ENCODE measurements at regions not wholly inside any gene's neighbourhood (a gene's known extent, or its start where the extent isn't known, plus 50 kb on each side); places are given as distances from the start of the nearest gene placed in this dataset.

GRCh38 chr5:87828545-87829216 lies 416.0 kb upstream of the CCNH start:
- no peak for ATAC-seq
- intact Hi-C loops (cut with DNase I), result no loop called here
- DNase-seq (ENCODE audit: low spot score), result no peak

GRCh38 chr5:87827539-87827938 lies 414.8 kb upstream of the CCNH start:
- no peak for DNase-seq (ENCODE audit: low spot score)
- ATAC-seq, result no peak
- intact Hi-C loops (cut with DNase I), result no loop called here

GRCh38 chr5:87826507-87826906 lies 413.8 kb upstream of the CCNH start:
- no peak for DNase-seq (ENCODE audit: low spot score)
- intact Hi-C loops (cut with DNase I), result no loop called here
- ATAC-seq, result no peak

GRCh38 chr5:87825583-87825982 lies 412.9 kb upstream of the CCNH start:
- intact Hi-C loops (cut with DNase I), result no loop called here
- DNase-seq (ENCODE audit: low spot score) (no peak), ATAC-seq (no peak)

GRCh38 chr5:87807783-87808182 lies 395.1 kb upstream of the CCNH start:
- ATAC-seq, result no peak
- DNase-seq (ENCODE audit: low spot score), result no peak

GRCh38 chr5:87803352-87803751 lies 390.6 kb upstream of the CCNH start:
- no peak for DNase-seq (ENCODE audit: low spot score)
- intact Hi-C loops (cut with DNase I), result no loop called here
- no peak for ATAC-seq

More at GRCh38 chr5:87807783-87808182, 395.1 kb upstream of the CCNH start:
- intact Hi-C loops (cut with DNase I), result no loop called here

GRCh38 chr5:87791869-87792268 lies 379.1 kb upstream of the CCNH start:
- no peak for ATAC-seq
- DNase-seq (ENCODE audit: low spot score), result no peak
- intact Hi-C loops (cut with DNase I), result no loop called here

- intact Hi-C loops (cut with DNase I), result no loop called here
- no peak for ATAC-seq
- DNase-seq (ENCODE audit: low spot score), result no peak
Measured at GRCh38 chr5:87788416-87788815, 375.7 kb upstream of the CCNH start.

- no peak for DNase-seq (ENCODE audit: low spot score)
- no peak for ATAC-seq
- intact Hi-C loops (cut with DNase I), result no loop called here
Measured at GRCh38 chr5:87787625-87788256, 375.0 kb upstream of the CCNH start.

- intact Hi-C loops (cut with DNase I), result no loop called here
- ATAC-seq, result no peak
- no peak for DNase-seq (ENCODE audit: low spot score)
Measured at GRCh38 chr5:87787086-87787485, 374.4 kb upstream of the CCNH start.

GRCh38 chr5:87786471-87786870 lies 373.7 kb upstream of the CCNH start:
- intact Hi-C loops (cut with DNase I), result no loop called here
- DNase-seq (ENCODE audit: low spot score), result no peak
- ATAC-seq, result no peak

- intact Hi-C loops (cut with DNase I), result no loop called here
- DNase-seq (ENCODE audit: low spot score) (no peak), ATAC-seq (no peak)
Measured at GRCh38 chr5:87785554-87786335, 373.0 kb upstream of the CCNH start.

- ATAC-seq, result no peak
- intact Hi-C loops (cut with DNase I), result loop anchor here (5.0 kb wide), 1 partner anchor 907 kb away; no protein-coding TSS in a partner anchor
- DNase-seq (ENCODE audit: low spot score), result no peak
Measured at GRCh38 chr5:87784879-87785495, 372.3 kb upstream of the CCNH start.

GRCh38 chr5:87784311-87784710 lies 371.6 kb upstream of the CCNH start:
- intact Hi-C loops (cut with DNase I), result loop anchor here (5.0 kb wide), 1 partner anchor 908 kb away; no protein-coding TSS in a partner anchor
- DNase-seq (ENCODE audit: low spot score) (no peak), ATAC-seq (no peak)

- DNase-seq (ENCODE audit: low spot score), result no peak
- intact Hi-C loops (cut with DNase I), result loop anchor here (5.0 kb wide), 1 partner anchor 909 kb away; no protein-coding TSS in a partner anchor
- no peak for ATAC-seq
Measured at GRCh38 chr5:87782916-87783315, 370.2 kb upstream of the CCNH start.

- ATAC-seq (no peak), DNase-seq (ENCODE audit: low spot score) (no peak)
- intact Hi-C loops (cut with DNase I), result loop anchor here (5.0 kb wide), 1 partner anchor 910 kb away; no protein-coding TSS in a partner anchor
Measured at GRCh38 chr5:87781976-87782375, 369.2 kb upstream of the CCNH start.

GRCh38 chr5:87780831-87781760 lies 368.4 kb upstream of the CCNH start:
- ATAC-seq (peak; percentile 96), DNase-seq (ENCODE audit: low spot score) (peak; percentile 90)
- intact Hi-C loops (cut with DNase I), result loop anchor here (5.0 kb wide), 1 partner anchor 911 kb away; no protein-coding TSS in a partner anchor

- intact Hi-C loops (cut with DNase I), result no loop called here
- ATAC-seq, result no peak
- DNase-seq (ENCODE audit: low spot score), result no peak
Measured at GRCh38 chr5:87778876-87779275, 366.1 kb upstream of the CCNH start.

Measured in sciatic nerve (tissue), 2 donors.